ENCODE measurements at regions not wholly inside any gene's neighbourhood (a gene's known extent, or its start where the extent isn't known, plus 50 kb on each side); places are given as distances from the start of the nearest gene placed in this dataset.
"Not testable (repeated sequence)": the region's sequence is repeated elsewhere in the genome, so short reads cannot be mapped to it uniquely, and the experiment has no call there.

DNA sequence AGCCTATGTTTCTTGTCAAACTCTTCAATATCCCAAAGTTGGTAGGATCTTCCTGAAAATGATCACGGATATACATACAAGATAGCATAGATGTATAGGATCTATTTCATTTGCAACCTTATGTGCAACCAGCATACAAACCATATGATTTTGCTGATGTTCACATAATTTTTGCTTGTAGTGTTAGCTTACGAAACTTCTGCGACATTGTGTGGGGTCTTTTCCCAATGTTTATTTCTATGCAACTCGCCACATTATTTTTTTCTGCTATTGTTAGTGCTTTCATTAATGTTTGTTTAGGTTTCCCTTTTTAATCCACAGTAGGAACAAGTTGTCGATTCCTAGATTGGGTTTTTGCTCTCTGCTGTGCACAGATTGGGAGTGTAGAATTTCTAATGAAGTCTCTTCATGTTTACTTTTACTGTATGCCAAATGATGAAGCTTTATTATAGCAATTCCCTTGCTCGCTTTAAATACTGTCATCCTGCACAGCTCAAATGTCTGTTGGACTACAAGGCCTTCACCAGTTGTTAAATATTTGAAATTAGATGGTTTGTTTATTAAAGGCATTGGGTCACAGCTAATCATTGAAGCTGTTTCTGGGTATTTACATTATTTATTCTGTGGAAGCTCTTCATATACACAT is 257.6 kb upstream of the PCDH7 start:
- DNase-seq (ENCODE audit: extremely low read depth in 1 of 11, low read depth in 9 of 11, low spot score in 4 of 11) = no peak

- no peak for DNase-seq (ENCODE audit: extremely low read depth in 1 of 11, low read depth in 9 of 11, low spot score in 4 of 11)
These were observed 248.3 kb upstream of the PCDH7 start for GRCh38 chr4:30471861-30472260.

- DNase-seq (ENCODE audit: extremely low read depth in 1 of 11, low read depth in 9 of 11, low spot score in 4 of 11) = no peak
These were observed 246.9 kb upstream of the PCDH7 start for GRCh38 chr4:30473225-30473624.

GRCh38 chr4:30495251-30495650 is 224.9 kb upstream of the PCDH7 start:
- DNase-seq (ENCODE audit: extremely low read depth in 1 of 11, low read depth in 9 of 11, low spot score in 4 of 11) = no peak

- DNase-seq (ENCODE audit: extremely low read depth in 1 of 11, low read depth in 9 of 11, low spot score in 4 of 11) = no peak
These were observed 224.4 kb upstream of the PCDH7 start for GRCh38 chr4:30495651-30496310.

- no peak for DNase-seq (ENCODE audit: extremely low read depth in 1 of 11, low read depth in 9 of 11, low spot score in 4 of 11)
These were observed 208.4 kb upstream of the PCDH7 start for GRCh38 chr4:30511751-30512150.

DNA sequence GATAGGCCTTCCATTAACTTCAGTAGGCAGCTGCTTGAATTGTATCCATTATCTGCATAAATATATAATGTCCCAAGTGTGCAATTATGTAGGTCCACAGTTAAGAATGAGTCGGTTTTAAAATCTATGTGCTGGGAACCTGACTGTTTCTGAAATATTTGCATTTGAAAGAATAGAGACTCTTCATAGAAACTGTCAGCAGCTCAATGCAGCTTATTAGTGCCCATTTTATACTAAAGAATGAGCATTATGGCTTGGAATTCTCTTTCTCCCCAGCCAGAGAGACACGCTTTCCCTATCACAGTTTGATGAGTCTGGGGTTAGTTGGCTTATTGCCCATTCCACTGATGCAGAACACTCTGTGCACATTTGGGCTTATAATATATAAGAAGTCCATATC is 202.0 kb upstream of the PCDH7 start:
- DNase-seq (ENCODE audit: extremely low read depth in 1 of 11, low read depth in 9 of 11, low spot score in 4 of 11) = no peak

GRCh38 chr4:30525662-30526315 is 194.4 kb upstream of the PCDH7 start:
- DNase-seq (ENCODE audit: extremely low read depth in 1 of 11, low read depth in 9 of 11, low spot score in 4 of 11) = no peak

- DNase-seq (ENCODE audit: extremely low read depth in 1 of 11, low read depth in 9 of 11, low spot score in 4 of 11) = no peak
These were observed 184.9 kb upstream of the PCDH7 start for GRCh38 chr4:30535255-30535654.

DNA sequence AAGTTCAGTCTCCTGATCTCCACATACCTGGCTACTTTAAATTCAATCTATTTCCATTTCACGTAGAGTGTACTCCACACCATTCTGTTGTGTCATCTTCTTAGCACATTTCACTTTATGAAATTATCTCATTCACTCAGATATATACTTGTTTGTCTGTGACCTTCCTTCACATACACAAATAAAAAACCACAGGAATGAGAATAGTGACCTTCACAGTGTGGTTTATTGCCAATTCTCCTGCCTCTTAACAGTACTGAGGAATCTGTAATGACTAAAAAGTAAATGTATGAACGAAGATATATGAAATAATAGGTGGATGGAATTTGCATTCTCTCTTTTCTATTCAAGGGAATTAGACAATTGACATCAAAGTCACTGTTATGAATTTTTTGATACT is 183.9 kb upstream of the PCDH7 start:
- no peak for DNase-seq (ENCODE audit: extremely low read depth in 1 of 11, low read depth in 9 of 11, low spot score in 4 of 11)

DNA sequence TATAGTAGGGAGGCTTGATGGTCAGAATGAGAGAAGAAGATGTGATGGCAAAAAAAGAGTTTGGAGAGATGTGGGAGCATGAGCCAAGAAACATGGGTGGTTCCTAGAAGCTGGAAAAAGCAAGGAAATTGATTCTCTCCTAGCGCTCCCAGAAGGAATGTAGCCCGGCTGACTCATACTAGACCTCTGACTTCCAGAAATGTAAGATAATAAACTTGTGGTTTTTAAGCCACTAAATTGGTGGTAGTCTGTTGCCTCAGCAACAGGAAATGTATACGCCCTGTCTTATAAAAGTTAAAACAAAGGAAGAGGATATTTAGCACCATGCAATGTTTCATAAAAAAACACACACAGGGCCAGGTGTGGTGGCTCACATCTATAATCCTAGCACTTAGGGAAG is 182.7 kb upstream of the PCDH7 start:
- no peak for DNase-seq (ENCODE audit: extremely low read depth in 1 of 11, low read depth in 9 of 11, low spot score in 4 of 11)

GRCh38 chr4:30538794-30539193 is 181.4 kb upstream of the PCDH7 start:
- no peak for DNase-seq (ENCODE audit: extremely low read depth in 1 of 11, low read depth in 9 of 11, low spot score in 4 of 11)

- DNase-seq (ENCODE audit: extremely low read depth in 1 of 11, low read depth in 9 of 11, low spot score in 4 of 11) = no peak
These were observed 177.1 kb upstream of the PCDH7 start for GRCh38 chr4:30543057-30543456.

DNA sequence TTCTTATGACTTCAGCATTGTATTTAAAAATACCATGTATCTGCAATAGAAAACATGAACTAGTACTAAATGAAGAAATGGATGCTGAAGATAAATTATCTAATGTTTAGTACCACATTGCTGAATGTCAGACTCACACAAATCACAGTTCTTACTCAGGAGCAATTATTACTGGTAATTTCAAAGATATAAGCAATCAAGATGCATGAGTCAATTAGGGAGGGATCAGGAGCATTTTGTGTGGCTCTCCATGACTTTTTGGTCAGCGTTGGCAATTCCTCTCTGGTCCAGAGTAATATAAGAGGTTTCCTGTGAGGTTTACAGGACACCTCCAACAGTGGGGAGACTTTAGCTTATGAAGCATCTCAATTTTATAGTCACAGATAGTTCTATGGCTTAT is 167.0 kb upstream of the PCDH7 start:
- no peak for DNase-seq (ENCODE audit: extremely low read depth in 1 of 11, low read depth in 9 of 11, low spot score in 4 of 11)

DNA sequence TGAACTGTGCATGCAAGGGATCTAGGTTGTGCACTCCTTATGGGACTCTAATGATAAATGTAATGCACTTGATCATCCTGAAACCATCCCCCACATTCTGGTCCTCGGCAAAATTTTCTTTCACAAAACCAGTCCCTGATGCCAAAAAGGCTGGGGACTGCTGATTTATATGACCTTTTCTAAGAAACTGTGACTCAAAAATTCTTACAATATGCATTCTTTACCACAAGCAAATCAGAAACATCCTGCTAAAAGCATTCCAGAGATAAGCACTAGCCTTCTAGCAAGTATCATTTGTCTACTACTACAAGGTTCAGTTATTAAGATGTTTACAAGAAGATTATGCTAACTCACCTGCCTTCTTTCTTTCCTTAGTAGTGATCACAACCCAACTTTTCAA is 166.5 kb upstream of the PCDH7 start:
- DNase-seq (ENCODE audit: extremely low read depth in 1 of 11, low read depth in 9 of 11, low spot score in 4 of 11) = no peak

DNA sequence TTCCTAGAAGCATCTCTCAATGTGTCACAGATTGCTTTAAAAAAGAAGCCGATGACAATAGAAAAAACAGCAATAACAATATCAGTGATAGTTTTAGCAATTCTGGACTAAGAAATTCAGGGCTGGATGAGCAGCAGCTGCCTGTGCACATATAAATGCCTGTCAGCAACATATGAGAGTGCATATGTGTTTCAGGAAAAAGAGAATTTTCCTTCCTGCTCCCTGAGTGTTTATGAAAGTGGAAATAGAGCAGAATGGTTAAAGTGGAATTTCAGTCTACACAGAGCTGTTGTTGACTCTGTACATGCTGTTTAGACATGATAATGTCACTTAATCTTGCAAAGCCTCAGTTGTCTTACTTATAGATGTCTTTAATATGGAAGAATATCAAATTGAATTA is 164.4 kb upstream of the PCDH7 start:
- no peak for DNase-seq (ENCODE audit: extremely low read depth in 1 of 11, low read depth in 9 of 11, low spot score in 4 of 11)

- DNase-seq (ENCODE audit: extremely low read depth in 1 of 11, low read depth in 9 of 11, low spot score in 4 of 11) = no peak
These were observed 160.7 kb upstream of the PCDH7 start for GRCh38 chr4:30559481-30559880.

DNA sequence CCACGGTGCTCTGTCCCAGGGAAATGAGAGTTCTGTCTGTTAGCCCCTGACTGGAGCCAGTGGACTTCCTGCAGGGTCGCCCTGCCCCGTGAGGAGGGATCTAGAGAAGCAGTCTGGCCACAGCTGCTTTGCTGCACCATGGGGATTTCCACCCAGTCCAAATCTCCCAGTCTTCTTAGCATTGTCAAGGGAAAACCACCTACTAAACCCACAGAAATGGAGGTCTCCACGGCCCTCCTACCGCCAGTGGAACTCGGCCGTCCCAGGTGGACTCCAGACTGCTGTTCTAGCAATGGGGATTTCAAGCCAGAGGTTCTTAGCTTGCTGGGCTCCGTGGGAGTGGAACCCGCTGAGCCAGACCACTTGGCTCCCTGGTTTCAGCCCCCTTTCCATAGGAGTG is 133.3 kb upstream of the PCDH7 start:
- no peak for DNase-seq (ENCODE audit: extremely low read depth in 1 of 11, low read depth in 9 of 11, low spot score in 4 of 11)

DNA sequence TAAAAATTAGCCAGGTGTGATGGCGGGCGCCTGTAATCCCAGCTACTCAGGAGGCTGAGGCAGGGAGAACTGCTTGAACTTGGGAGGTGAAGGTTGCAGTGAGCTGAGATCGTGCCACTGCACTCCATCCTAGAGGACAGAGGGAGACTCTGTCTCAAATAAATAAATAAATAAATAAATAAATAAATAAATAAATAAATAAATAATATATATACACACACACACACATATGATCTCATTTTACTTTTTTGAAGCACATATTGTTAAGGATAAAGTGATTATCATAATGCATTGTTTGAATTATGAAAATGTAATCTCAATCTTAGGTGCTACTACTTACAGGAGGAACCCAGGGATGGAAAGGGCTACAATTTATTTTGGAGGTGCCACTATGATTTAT is 130.5 kb upstream of the PCDH7 start:
- DNase-seq (ENCODE audit: extremely low read depth in 1 of 11, low read depth in 9 of 11, low spot score in 4 of 11) = not testable (repeated sequence)

DNA sequence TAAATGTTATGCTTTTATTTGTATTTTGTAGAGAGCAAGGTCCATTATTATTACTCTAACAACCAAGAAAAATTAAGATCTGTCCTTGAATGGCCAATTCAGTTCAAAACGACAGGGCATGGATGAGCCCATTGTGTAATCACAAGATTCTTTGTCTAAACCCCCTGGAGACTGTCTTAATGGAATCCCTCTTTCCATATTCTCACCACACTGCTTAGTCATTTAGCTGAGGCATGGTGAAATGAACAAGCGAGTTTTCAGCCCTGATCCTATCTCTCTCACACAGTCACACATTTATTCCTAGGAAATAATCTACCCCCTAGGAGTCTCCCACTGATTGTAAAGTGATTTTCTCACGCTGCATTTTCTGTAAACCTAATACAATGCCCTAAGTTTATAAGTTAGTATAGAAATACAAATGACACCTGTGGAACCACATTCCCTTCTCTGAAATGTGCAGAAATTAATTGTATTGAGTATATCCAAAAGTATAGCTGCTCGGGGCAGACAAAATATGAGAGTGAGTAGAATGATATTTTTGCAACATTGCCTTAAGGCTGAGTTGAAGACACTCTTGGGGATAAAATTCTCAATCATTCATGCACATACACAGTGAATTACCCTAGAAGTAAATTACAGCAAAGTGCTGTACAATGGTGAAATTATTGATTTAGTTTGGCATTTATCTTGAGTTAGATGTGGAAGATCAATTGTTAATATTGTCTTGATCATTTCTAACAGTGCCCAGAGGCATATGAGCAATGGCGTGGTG is 119.7 kb upstream of the PCDH7 start:
- no peak for DNase-seq (ENCODE audit: extremely low read depth in 1 of 11, low read depth in 9 of 11, low spot score in 4 of 11)

All from renal cortex interstitium (tissue), 11 donors.